ENCODE measurements at regions not wholly inside any gene's neighbourhood (a gene's known extent, or its start where the extent isn't known, plus 50 kb on each side); places are given as distances from the start of the nearest gene placed in this dataset.

- no peak for DNase-seq (ENCODE audit: low read depth in 2 of 2)
These were observed 282.0 kb downstream of the RPRM start for GRCh38 chr2:153196378-153197058.

- DNase-seq (ENCODE audit: low read depth in 2 of 2) = no peak
These were observed 283.2 kb downstream of the RPRM start for GRCh38 chr2:153195342-153195741.

- DNase-seq (ENCODE audit: low read depth in 2 of 2) = no peak
These were observed 289.3 kb downstream of the RPRM start for GRCh38 chr2:153189091-153189888.

- no peak for DNase-seq (ENCODE audit: low read depth in 2 of 2)
These were observed 298.8 kb downstream of the RPRM start for GRCh38 chr2:153179808-153180207.

- no peak for DNase-seq (ENCODE audit: low read depth in 2 of 2)
These were observed 309.0 kb downstream of the RPRM start for GRCh38 chr2:153169609-153170008.

- DNase-seq (ENCODE audit: low read depth in 2 of 2) = no peak
These were observed 313.5 kb downstream of the RPRM start for GRCh38 chr2:153165021-153165420.

GRCh38 chr2:153163055-153163454, 315.5 kb downstream of the RPRM start:
- DNase-seq (ENCODE audit: low read depth in 2 of 2) = no peak

GRCh38 chr2:153156743-153157142, 321.8 kb downstream of the RPRM start:
- no peak for DNase-seq (ENCODE audit: low read depth in 2 of 2)

GRCh38 chr2:153152036-153152435, 326.5 kb downstream of the RPRM start:
- DNase-seq (ENCODE audit: low read depth in 2 of 2) = no peak

GRCh38 chr2:153145470-153145978, 333.0 kb downstream of the RPRM start:
- no peak for DNase-seq (ENCODE audit: low read depth in 2 of 2)

- DNase-seq (ENCODE audit: low read depth in 2 of 2) = no peak
These were observed 335.0 kb downstream of the RPRM start for GRCh38 chr2:153143540-153143939.

GRCh38 chr2:153140498-153140897, 338.1 kb downstream of the RPRM start:
- no peak for DNase-seq (ENCODE audit: low read depth in 2 of 2)

- no peak for DNase-seq (ENCODE audit: low read depth in 2 of 2)
These were observed 339.7 kb downstream of the RPRM start for GRCh38 chr2:153138651-153139375.

- DNase-seq (ENCODE audit: low read depth in 2 of 2) = no peak
These were observed 342.3 kb downstream of the RPRM start for GRCh38 chr2:153136216-153136615.

- DNase-seq (ENCODE audit: low read depth in 2 of 2) = no peak
These were observed 343.8 kb downstream of the RPRM start for GRCh38 chr2:153134725-153135124.

- DNase-seq (ENCODE audit: low read depth in 2 of 2) = no peak
These were observed 344.8 kb downstream of the RPRM start for GRCh38 chr2:153133716-153134115.

GRCh38 chr2:153132418-153132817, 346.1 kb downstream of the RPRM start:
- DNase-seq (ENCODE audit: low read depth in 2 of 2) = no peak

- no peak for DNase-seq (ENCODE audit: low read depth in 2 of 2)
These were observed 363.4 kb downstream of the RPRM start for GRCh38 chr2:153115141-153115540.

- DNase-seq (ENCODE audit: low read depth in 2 of 2) = no peak
These were observed 368.1 kb downstream of the RPRM start for GRCh38 chr2:153110486-153110885.

- no peak for DNase-seq (ENCODE audit: low read depth in 2 of 2)
These were observed 368.8 kb downstream of the RPRM start for GRCh38 chr2:153109793-153110192.

GRCh38 chr2:153106802-153107477, 371.6 kb downstream of the RPRM start:
- DNase-seq (ENCODE audit: low read depth in 2 of 2) = no peak
